HFFc6 (cell line): ENCODE measurements at regions not wholly inside any gene's neighbourhood (a gene's known extent, or its start where the extent isn't known, plus 50 kb on each side); places are given as distances from the start of the nearest gene placed in this dataset.

Source experiments
- DNase-seq: peaks from one replicate; pipeline ENCODE4 v3.0.0-alpha.2; 2018
- H3K27ac Mint-ChIP-seq: 2 replicates; pipeline ENCODE4 v1.8.0; 2020; ENCODE audit warnings: mild to moderate bottlenecking, mixed read lengths
- H3K27me3 Mint-ChIP-seq: 2 replicates; pipeline ENCODE4 v1.8.0; 2021; ENCODE audit warnings: mild to moderate bottlenecking, moderate library complexity, mixed read lengths; ENCODE audit not compliant: insufficient read depth
- H3K36me3 Mint-ChIP-seq: 2 replicates; pipeline ENCODE4 v1.8.0; 2021; ENCODE audit warnings: low read depth, mixed read lengths
- H3K4me1 Mint-ChIP-seq: 2 replicates; pipeline ENCODE4 v1.8.0; 2020; ENCODE audit warnings: low read depth, mixed read lengths
- H3K4me3 Mint-ChIP-seq: 2 replicates; pipeline ENCODE4 v1.8.0; 2020; ENCODE audit warnings: mild to moderate bottlenecking, moderate library complexity, mixed read lengths
- H3K9me3 Mint-ChIP-seq: 2 replicates; pipeline ENCODE4 v1.8.0; 2020; ENCODE audit warnings: mild to moderate bottlenecking, mixed read lengths
- TF ChIP-seq, protein P1 (sequence below): fragments of 200-600 bp; sonication (generic); IDR thresholded peaks from 2 replicates; pipeline ENCODE4 v1.5.0; 2021; ENCODE audit warnings: antibody characterized with exemption, mild to moderate bottlenecking

DNA sequence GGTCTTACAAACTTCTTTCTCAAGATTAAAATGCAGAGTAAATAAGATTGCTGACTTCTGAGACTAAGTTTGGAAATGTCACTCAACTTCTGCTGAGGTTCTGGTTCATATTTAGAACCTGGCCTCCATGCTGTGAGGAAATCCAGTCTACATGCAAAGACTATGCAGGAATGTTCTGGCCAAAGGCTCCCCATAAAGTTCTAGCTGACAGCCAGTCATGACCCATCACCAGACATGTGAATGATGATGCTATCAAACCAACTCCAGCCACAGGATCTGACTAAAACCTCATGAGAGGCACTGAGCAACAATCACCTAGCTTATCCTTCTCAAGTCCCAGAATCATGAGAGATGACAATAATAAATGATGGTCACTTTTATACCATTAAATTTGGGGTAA is 935.1 kb upstream of the MAP3K7 start:
- H3K4me1 Mint-ChIP-seq, result no peaks in the 10 kb centered on the region
- no peak overlapping the region for H3K4me3 Mint-ChIP-seq
- no peak for DNase-seq
- no peak overlapping the region for H3K27ac Mint-ChIP-seq
- TF ChIP-seq, protein P1, sequence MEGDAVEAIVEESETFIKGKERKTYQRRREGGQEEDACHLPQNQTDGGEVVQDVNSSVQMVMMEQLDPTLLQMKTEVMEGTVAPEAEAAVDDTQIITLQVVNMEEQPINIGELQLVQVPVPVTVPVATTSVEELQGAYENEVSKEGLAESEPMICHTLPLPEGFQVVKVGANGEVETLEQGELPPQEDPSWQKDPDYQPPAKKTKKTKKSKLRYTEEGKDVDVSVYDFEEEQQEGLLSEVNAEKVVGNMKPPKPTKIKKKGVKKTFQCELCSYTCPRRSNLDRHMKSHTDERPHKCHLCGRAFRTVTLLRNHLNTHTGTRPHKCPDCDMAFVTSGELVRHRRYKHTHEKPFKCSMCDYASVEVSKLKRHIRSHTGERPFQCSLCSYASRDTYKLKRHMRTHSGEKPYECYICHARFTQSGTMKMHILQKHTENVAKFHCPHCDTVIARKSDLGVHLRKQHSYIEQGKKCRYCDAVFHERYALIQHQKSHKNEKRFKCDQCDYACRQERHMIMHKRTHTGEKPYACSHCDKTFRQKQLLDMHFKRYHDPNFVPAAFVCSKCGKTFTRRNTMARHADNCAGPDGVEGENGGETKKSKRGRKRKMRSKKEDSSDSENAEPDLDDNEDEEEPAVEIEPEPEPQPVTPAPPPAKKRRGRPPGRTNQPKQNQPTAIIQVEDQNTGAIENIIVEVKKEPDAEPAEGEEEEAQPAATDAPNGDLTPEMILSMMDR, result no peak
- peaks cover 31% of the 10 kb centered on the region for H3K9me3 Mint-ChIP-seq
- H3K27me3 Mint-ChIP-seq, result no peaks in the 10 kb centered on the region
- no peaks in the 10 kb centered on the region; the same call in 1 of the 2 replicates for H3K36me3 Mint-ChIP-seq

DNA sequence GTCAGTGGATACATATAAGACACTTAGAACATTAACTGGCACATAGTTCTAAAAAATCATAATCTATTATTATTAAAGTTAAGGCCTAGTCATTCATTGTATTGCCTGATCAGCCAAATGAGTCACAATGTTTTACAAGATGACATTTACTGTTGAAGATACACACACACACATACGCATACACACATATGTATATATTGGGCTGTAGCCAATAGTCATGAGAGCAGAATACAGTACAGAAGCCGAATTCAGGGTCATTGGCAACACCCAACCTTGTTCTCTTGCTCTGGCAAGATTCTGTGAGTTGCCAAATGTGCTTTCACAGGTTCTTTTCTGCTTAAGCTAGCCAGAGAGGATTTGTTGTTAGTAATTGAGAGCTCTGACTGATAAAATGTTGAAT is 922.8 kb upstream of the MAP3K7 start:
- H3K36me3 Mint-ChIP-seq, result no peaks in the 10 kb centered on the region; the same call in 1 of the 2 replicates
- DNase-seq, result no peak

DNA sequence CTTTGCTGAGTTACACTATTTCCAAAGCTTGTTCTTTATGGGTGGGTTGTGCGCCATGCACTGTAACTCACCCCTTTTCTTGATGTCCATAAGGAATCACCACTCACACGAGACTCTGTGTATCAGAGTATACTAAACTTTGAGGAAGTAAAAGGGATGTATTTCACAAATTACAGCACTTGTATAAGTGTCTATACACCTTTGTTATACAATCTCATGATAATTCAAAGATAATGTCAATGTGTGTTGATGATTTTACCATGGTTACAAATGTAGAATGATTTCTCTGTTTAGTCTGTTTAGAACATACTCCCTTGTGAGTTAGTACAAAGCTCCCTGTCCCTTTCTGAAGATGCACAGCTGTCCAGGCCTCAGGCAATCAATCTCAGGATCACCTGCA is 922.2 kb upstream of the MAP3K7 start:
- no peak overlapping the region for H3K4me3 Mint-ChIP-seq
- H3K9me3 Mint-ChIP-seq, result peaks cover 49% of the 10 kb centered on the region
- no peak for DNase-seq
- no peaks in the 10 kb centered on the region; the same call in 1 of the 2 replicates for H3K36me3 Mint-ChIP-seq
- H3K27me3 Mint-ChIP-seq, result no peaks in the 10 kb centered on the region
- no peak overlapping the region for H3K27ac Mint-ChIP-seq
- H3K4me1 Mint-ChIP-seq, result no peaks in the 10 kb centered on the region
- TF ChIP-seq, protein P1, result no peak

More for the DNA sequence above, 922.8 kb upstream of the MAP3K7 start:
- Mint-ChIP-seq H3K27ac (no peak overlapping the region), H3K27me3 (no peaks in the 10 kb centered on the region), H3K4me3 (no peak overlapping the region), H3K4me1 (no peaks in the 10 kb centered on the region), H3K9me3 (peaks cover 46% of the 10 kb centered on the region)
- TF ChIP-seq, protein P1, result no peak

DNA sequence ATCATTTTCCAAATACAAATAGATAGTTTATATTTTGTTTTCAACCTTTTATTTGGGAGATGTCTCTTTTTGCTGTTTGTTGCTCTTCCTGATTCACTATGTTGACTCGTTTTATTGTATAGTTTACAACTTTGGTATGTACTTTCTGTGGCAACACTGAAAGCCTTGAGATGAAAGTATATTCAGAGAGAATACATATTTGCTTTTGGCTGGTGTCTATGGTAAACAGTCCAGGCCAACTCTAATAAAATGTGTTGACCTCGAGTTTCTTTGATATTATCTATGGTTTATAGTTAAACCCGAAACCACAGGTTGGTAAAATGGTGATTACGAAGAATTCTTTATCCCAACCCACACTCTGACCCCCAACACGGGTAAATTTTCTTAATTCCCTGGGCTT is 919.6 kb upstream of the MAP3K7 start:
- Mint-ChIP-seq H3K9me3 (peaks cover 41% of the 10 kb centered on the region), H3K4me3 (no peak overlapping the region), H3K27me3 (no peaks in the 10 kb centered on the region), H3K27ac (no peak overlapping the region), H3K36me3 (no peaks in the 10 kb centered on the region; the same call in 1 of the 2 replicates), H3K4me1 (no peaks in the 10 kb centered on the region)
- TF ChIP-seq, protein P1, result no peak
- no peak for DNase-seq

DNA sequence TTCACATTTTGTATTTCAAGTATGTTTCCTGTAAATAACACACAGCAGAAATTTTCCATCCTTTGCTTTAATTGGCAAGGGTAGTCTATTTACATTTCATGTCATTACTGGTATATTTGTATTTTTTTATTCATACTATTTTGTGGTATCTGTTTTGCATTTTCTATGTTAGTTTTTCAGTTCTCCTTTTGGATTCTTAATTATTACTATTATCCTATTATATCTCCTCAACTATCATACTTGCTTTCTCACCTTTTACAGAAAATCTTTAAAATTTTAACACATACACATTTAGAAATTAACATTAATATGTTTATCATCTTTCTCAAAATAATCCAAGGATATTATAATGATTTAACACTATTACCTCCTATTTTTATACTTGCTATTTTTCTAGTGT is 918.3 kb upstream of the MAP3K7 start:
- no peak overlapping the region for H3K27ac Mint-ChIP-seq
- no peak overlapping the region for H3K4me3 Mint-ChIP-seq
- no peaks in the 10 kb centered on the region for H3K27me3 Mint-ChIP-seq
- no peaks in the 10 kb centered on the region for H3K4me1 Mint-ChIP-seq
- peaks cover 37% of the 10 kb centered on the region for H3K9me3 Mint-ChIP-seq
- no peak for DNase-seq
- TF ChIP-seq, protein P1, result no peak
- H3K36me3 Mint-ChIP-seq, result no peaks in the 10 kb centered on the region; the same call in 1 of the 2 replicates

DNA sequence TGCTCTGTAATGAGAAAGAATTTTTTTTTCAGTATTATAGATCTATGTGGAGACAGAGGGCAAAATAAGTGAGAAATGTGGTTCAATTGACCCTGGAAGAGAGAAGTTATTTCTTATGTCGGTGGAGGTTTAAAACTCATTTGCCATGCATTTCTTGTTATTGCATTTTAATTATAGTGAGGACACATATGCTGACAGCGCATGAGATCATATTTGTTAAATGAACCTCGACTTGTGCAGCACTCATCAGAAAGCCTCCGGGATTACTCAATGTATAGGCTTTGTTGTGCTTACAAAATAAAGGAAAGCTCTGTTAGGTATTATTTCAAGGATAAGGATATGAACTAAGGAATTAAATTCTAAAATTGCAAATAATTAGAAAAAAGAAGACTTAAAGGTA is 915.1 kb upstream of the MAP3K7 start:
- Mint-ChIP-seq H3K4me1 (no peaks in the 10 kb centered on the region), H3K27me3 (no peaks in the 10 kb centered on the region), H3K9me3 (peaks cover 42% of the 10 kb centered on the region), H3K27ac (no peak overlapping the region), H3K4me3 (no peak overlapping the region), H3K36me3 (no peaks in the 10 kb centered on the region)
- DNase-seq, result no peak
- TF ChIP-seq, protein P1, result no peak
